ENCODE measurements at regions not wholly inside any gene's neighbourhood (a gene's known extent, or its start where the extent isn't known, plus 50 kb on each side); places are given as distances from the start of the nearest gene placed in this dataset.
"Not testable (repeated sequence)": the region's sequence is repeated elsewhere in the genome, so short reads cannot be mapped to it uniquely, and the experiment has no call there.

DNA sequence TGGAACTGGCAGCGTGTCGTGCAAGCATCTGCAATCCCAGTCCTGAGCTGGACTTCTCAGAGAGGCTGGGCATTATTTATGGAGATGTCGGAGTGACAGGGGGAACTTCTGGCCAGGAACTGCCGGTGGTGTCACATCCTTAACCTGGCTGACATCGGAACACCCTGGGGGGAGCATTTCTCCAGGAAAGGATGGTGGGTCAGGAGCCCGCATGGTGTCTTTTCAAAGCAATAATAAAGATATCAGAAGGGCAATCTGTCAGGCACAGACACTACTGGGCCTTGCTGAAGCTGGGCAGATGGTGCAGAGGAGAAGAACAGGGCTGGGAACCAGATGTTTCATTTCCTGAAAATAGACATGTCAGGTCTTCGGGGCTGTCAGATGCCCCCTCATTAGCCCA is 133.5 kb downstream of the WNT7A start:
- H3K27ac ChIP-seq, result no peak overlapping the region
- WGBS (ENCODE audit: insufficient coverage, low coverage, low lambda C conversion rate, missing lambda C conversion rate), result 38% methylated on average over 3 of the region's 7 CpGs
- intact Hi-C loops (cut with DNase I), result no loop called here
- H3K4me1 ChIP-seq, result no peaks in the 10 kb centered on the region
- H3K27me3 ChIP-seq, result no peaks in the 10 kb centered on the region
- no peaks in the 10 kb centered on the region for H3K36me3 ChIP-seq
- DNase-seq, result no peak
- TF ChIP-seq CTCF (IDR thresholded peaks at IDR 0.05) (no peak), POLR2A (IDR thresholded peaks at IDR 0.05) (no peak)
- H3K4me3 ChIP-seq, result no peak overlapping the region
- ATAC-seq, result peak in 1 of 4 donors; percentile 13
- H3K9me3 ChIP-seq, result no peaks in the 10 kb centered on the region

GRCh38 chr3:13745636-13746035 is 134.2 kb downstream of the WNT7A start:
- Histone ChIP-seq H3K36me3 (no peaks in the 10 kb centered on the region), H3K4me1 (no peaks in the 10 kb centered on the region), H3K27ac (no peak overlapping the region), H3K9me3 (no peaks in the 10 kb centered on the region), H3K4me3 (no peak overlapping the region), H3K27me3 (no peaks in the 10 kb centered on the region)
- TF ChIP-seq POLR2A (IDR thresholded peaks at IDR 0.05) (no peak), CTCF (IDR thresholded peaks at IDR 0.05) (no peak)
- DNase-seq, result no peak
- peak in 1 of 4 donors; percentile 26 for ATAC-seq
- WGBS (ENCODE audit: insufficient coverage, low coverage, low lambda C conversion rate, missing lambda C conversion rate), result 50% methylated on average over 9 of the region's 9 CpGs
- intact Hi-C loops (cut with DNase I), result no loop called here

DNA sequence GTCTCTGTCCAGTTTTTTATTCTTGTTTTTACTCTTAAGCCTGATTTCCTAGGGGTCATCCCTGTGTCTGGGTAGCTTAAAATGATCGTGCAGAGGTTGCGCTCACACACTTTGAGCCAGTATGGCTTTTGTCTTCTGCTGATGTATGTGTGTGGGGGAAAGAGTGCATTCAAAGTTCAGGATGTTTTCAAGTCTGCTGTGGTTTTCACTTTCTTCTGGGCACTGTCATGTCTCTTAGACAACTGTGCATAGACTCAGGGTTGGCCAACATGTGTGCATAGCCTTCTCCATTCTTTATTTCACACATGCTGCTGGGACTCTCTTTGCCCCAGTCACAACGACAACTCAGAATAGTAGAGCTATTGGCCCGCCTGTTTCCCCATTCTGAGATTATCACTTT is 139.1 kb downstream of the WNT7A start:
- 62% methylated on average over 4 of the region's 4 CpGs for WGBS (ENCODE audit: insufficient coverage, low coverage, low lambda C conversion rate, missing lambda C conversion rate)

DNA sequence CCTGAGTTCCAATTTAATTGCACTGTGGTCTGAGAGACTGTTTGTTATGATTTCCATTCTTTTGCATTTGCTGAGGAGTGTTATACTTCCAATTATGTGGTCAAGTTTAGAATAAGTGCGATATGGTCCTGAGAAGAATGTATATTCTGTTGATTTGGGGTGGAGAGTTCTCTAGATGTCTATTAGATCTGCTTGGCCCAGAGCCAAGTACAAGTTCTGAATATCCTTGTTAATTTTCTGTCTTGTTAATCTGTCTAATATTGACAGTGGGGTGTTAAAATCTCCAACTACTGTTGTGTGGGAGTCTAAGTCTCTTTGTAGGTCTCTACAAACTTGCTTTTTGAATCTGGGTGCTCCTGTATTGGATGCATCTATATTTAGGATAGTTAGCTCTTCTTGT is 146.1 kb downstream of the WNT7A start:
- H3K4me3 ChIP-seq; intact Hi-C loops (cut with DNase I); H3K4me1 ChIP-seq; H3K9me3 ChIP-seq; H3K27ac ChIP-seq; ATAC-seq; H3K27me3 ChIP-seq; H3K36me3 ChIP-seq; DNase-seq: not testable (repeated sequence)
- WGBS (ENCODE audit: insufficient coverage, low coverage, low lambda C conversion rate, missing lambda C conversion rate), result 61% methylated on average over 1 of the region's 1 CpG

More for the DNA sequence above, 139.1 kb downstream of the WNT7A start:
- H3K4me1 ChIP-seq, result no peaks in the 10 kb centered on the region
- no peaks in the 10 kb centered on the region for H3K9me3 ChIP-seq
- H3K27ac ChIP-seq, result no peak overlapping the region
- H3K4me3 ChIP-seq, result no peak overlapping the region
- no peak for DNase-seq
- H3K27me3 ChIP-seq, result no peaks in the 10 kb centered on the region
- no peaks in the 10 kb centered on the region for H3K36me3 ChIP-seq
- ATAC-seq, result no peak
- intact Hi-C loops (cut with DNase I), result no loop called here
- no peak for TF ChIP-seq POLR2A (IDR thresholded peaks at IDR 0.05)
- no peak for TF ChIP-seq CTCF (IDR thresholded peaks at IDR 0.05)

- Histone ChIP-seq H3K9me3 (no peaks in the 10 kb centered on the region), H3K36me3 (no peaks in the 10 kb centered on the region), H3K4me1 (no peaks in the 10 kb centered on the region), H3K4me3 (no peak overlapping the region), H3K27me3 (peaks cover 0 to 4% of the 10 kb centered on the region in 2 donors), H3K27ac (no peak overlapping the region)
- TF ChIP-seq POLR2A (IDR thresholded peaks at IDR 0.05), result no peak
- no peak for TF ChIP-seq CTCF (IDR thresholded peaks at IDR 0.05)
- 42% methylated on average over 2 of the region's 2 CpGs for WGBS (ENCODE audit: insufficient coverage, low coverage, low lambda C conversion rate, missing lambda C conversion rate)
- intact Hi-C loops (cut with DNase I), result no loop called here
- no peak for DNase-seq
- no peak for ATAC-seq
Measured at GRCh38 chr3:13728487-13728886, 151.4 kb downstream of the WNT7A start.
